Panc1 (cell line): ENCODE measurements at regions not wholly inside any gene's neighbourhood (a gene's known extent, or its start where the extent isn't known, plus 50 kb on each side); places are given as distances from the start of the nearest gene placed in this dataset.

Source experiments
- ATAC-seq: fragments of 200-7000 bp; cut with Tn5 transposase; 2 replicates; pipeline ENCODE4 v1.9.1; 2020; ENCODE audit warnings: mild to moderate bottlenecking, moderate library complexity
- BruUV-seq: library from RNA; stranded (reverse); fragments of 400-500 nt; replicated peaks from 2 replicates; lab custom pipeline; 2021; lab: Mats Ljungman, UMichigan
- CTCF ChIA-PET: fragments of 300-600 bp; sonication (Branson Sonifier 250); formaldehyde crosslinking; loops from one replicate; lab custom pipeline; 2022; ENCODE audit warnings: antibody characterized with exemption; lab: Charles Lee
- POLR2A ChIA-PET: fragments of 300-600 bp; sonication (Branson Sonifier 250); formaldehyde crosslinking; loops from one replicate; lab custom pipeline; 2022; ENCODE audit warnings: antibody characterized with exemption; lab: Charles Lee
- DNase-seq: peaks from one replicate; pipeline ENCODE4 v3.0.0-alpha.2; 2010; ENCODE audit warnings: low read depth, low spot score
- H3K27ac ChIP-seq: 2 replicates; pipeline ENCODE4 v1.5.1; 2011; ENCODE audit warnings: mild to moderate bottlenecking, low read length, inconsistent platforms
- H3K27me3 ChIP-seq: fragments of 200-500 bp; sonication (Bioruptor generic); 2 replicates; pipeline ENCODE4 v1.6.0; 2014; ENCODE audit warnings: low read length, inconsistent platforms; ENCODE audit not compliant: control insufficient read depth, insufficient read depth
- H3K36me3 ChIP-seq: fragments of 200-500 bp; sonication (Bioruptor generic); 2 replicates; pipeline ENCODE4 v1.5.1; 2014; ENCODE audit warnings: inconsistent platforms, mild to moderate bottlenecking, low read length, moderate library complexity; ENCODE audit not compliant: control insufficient read depth, insufficient read depth
- H3K4me1 ChIP-seq: 2 replicates; pipeline ENCODE4 v1.5.1; 2011; ENCODE audit warnings: inconsistent platforms, mild to moderate bottlenecking, low read length, moderate library complexity; ENCODE audit not compliant: control insufficient read depth, insufficient read depth
- H3K4me3 ChIP-seq, 2 experiments: 2 replicates each; pipeline ENCODE4 v1.5.1; 2011 to 2012; ENCODE audit warnings: low read depth in 2 of 2, low read length in 2 of 2, mild to moderate bottlenecking in 2 of 2, inconsistent platforms in 1 of 2, moderate library complexity in 1 of 2
- H3K9me3 ChIP-seq: fragments of 200-500 bp; sonication (Bioruptor generic); 2 replicates; pipeline ENCODE4 v1.5.1; 2014; ENCODE audit warnings: low read depth, mild to moderate bottlenecking, inconsistent platforms, low read length, moderate library complexity; ENCODE audit not compliant: control insufficient read depth, insufficient read depth
- CTCF ChIP-seq: fragments of 450-650 bp; IDR thresholded peaks from 2 replicates; pipeline ENCODE4 v1.5.1; 2017; ENCODE audit warnings: mild to moderate bottlenecking
- POLR2AphosphoS5 ChIP-seq: IDR thresholded peaks from 2 replicates; pipeline ENCODE4 v1.6.1; 2012; ENCODE audit warnings: mild to moderate bottlenecking, low read depth, low read length, moderate library complexity
- REST ChIP-seq, 2 experiments: IDR thresholded peaks; 2 replicates each; pipeline ENCODE4 v1.6.1; 2011 to 2012; ENCODE audit warnings: low read depth in 2 of 2, control low read depth in 1 of 2, low read length in 1 of 2, mild to moderate bottlenecking in 1 of 2, moderate library complexity in 1 of 2; ENCODE audit not compliant: insufficient read depth in 1 of 2
- SIN3A ChIP-seq: IDR thresholded peaks from 2 replicates; pipeline ENCODE4 v1.6.1; 2012; ENCODE audit warnings: low read depth, mild to moderate bottlenecking, low read length, moderate library complexity, borderline replicate concordance; ENCODE audit not compliant: insufficient read depth
- TCF7L2 ChIP-seq: IDR thresholded peaks from 2 replicates; pipeline ENCODE4 v1.6.1; 2011; ENCODE audit warnings: mild to moderate bottlenecking, low read depth, low read length, inconsistent platforms
- in situ Hi-C: cut with HindIII; loops from 2 replicates; pipeline ENCODE4 v1.10.0; 2016; ENCODE audit warnings: low sequenced_read_pairs, low pct_unique_long_range_greater_than_20kb
- intact Hi-C: fragments of 100-400 bp; cut with micrococcal nuclease; formaldehyde crosslinking; loops from one replicate; pipeline ENCODE4 v1.10.0; 2022; ENCODE audit not compliant: unreplicated experiment

DNA sequence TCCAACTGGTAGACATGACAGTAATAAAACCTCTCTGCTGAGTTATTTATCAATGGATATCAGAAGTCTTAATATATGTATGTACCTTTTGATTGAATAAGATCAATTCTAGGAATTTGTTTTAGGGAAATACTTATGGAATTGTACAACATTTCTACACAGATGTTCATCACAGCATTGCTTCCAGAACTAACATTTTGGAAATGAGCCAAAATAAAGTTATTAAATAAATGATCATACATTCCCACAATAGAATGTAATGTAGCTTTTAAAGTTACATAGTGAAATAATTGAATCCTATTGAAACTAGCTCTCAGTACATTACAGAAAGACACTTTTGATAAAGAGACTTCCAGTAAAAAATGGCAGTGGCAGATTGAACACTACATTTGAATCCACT lies 481.6 kb upstream of the LRRN3 start:
- H3K36me3 ChIP-seq = no peaks in the 10 kb centered on the region
- H3K4me3 ChIP-seq = no peak overlapping the region
- H3K4me1 ChIP-seq = no peaks in the 10 kb centered on the region
- in situ Hi-C loops = no loop called here
- BruUV-seq = no TSS peak
- no peak overlapping the region for H3K27ac ChIP-seq
- ATAC-seq (no peak), DNase-seq (no peak)
- CTCF ChIA-PET = no interaction called here
- intact Hi-C loops = no loop called here
- TF ChIP-seq TCF7L2 (no peak), POLR2AphosphoS5 (no peak), SIN3A (no peak), CTCF (no peak), REST (IDR thresholded peaks at IDR 0.05; ENCODE audit: insufficient read depth in 1 of 2, low read depth in 2 of 2, low read length in 1 of 2) (no peak)
- POLR2A ChIA-PET = no interaction called here
- no peaks in the 10 kb centered on the region for H3K9me3 ChIP-seq
- H3K27me3 ChIP-seq = no peaks in the 10 kb centered on the region

- Histone ChIP-seq H3K4me3 (no peak overlapping the region), H3K36me3 (no peaks in the 10 kb centered on the region), H3K27me3 (no peaks in the 10 kb centered on the region), H3K9me3 (no peaks in the 10 kb centered on the region), H3K27ac (no peak overlapping the region), H3K4me1 (no peaks in the 10 kb centered on the region)
- intact Hi-C loops (no loop called here), in situ Hi-C loops (no loop called here)
- POLR2A ChIA-PET = no interaction called here
- no TSS peak for BruUV-seq
- DNase-seq (no peak), ATAC-seq (no peak)
- CTCF ChIA-PET = no interaction called here
- TF ChIP-seq POLR2AphosphoS5 (no peak), TCF7L2 (no peak), SIN3A (no peak), REST (IDR thresholded peaks at IDR 0.05; ENCODE audit: insufficient read depth in 1 of 2, low read depth in 2 of 2, low read length in 1 of 2) (no peak), CTCF (no peak)
These were observed 478.2 kb upstream of the LRRN3 start for GRCh38 chr7:110612680-110613079.
